Activated CD8-positive, alpha-beta memory T cell treated with anti-CD3 and anti-CD28 coated beads, Interleukin-2, amount 10 ng/mL, durations not matched to agents 7 days and 5 days (primary cell): ENCODE measurements at regions not wholly inside any gene's neighbourhood (a gene's known extent, or its start where the extent isn't known, plus 50 kb on each side); places are given as distances from the start of the nearest gene placed in this dataset.

Source experiments
- ATAC-seq: fragments of 150-1000 bp; cut with Tn5 transposase; one replicate; pipeline ENCODE4 v1.10.0; 2021; ENCODE audit warnings: moderate library complexity
- CTCF ChIA-PET: fragments of 350-600 bp; sonication (Branson Sonifier 250); formaldehyde crosslinking; loops from one replicate; lab custom pipeline; 2021; ENCODE audit warnings: antibody characterized with exemption; lab: Charles Lee
- DNase-seq: peaks from one replicate; pipeline ENCODE4 v3.0.0-alpha.2; 2020
- H3K27ac Mint-ChIP-seq: one replicate; pipeline ENCODE4 v1.8.0; 2021; ENCODE audit warnings: mild to moderate bottlenecking, mixed read lengths
- H3K27me3 Mint-ChIP-seq: one replicate; pipeline ENCODE4 v1.8.0; 2021; ENCODE audit warnings: mixed read lengths
- H3K36me3 Mint-ChIP-seq: one replicate; pipeline ENCODE4 v1.8.0; 2021; ENCODE audit warnings: mild to moderate bottlenecking, mixed read lengths
- H3K4me1 Mint-ChIP-seq: one replicate; pipeline ENCODE4 v1.8.0; 2021; ENCODE audit warnings: mixed read lengths
- H3K4me3 Mint-ChIP-seq: one replicate; pipeline ENCODE4 v1.8.0; 2021; ENCODE audit warnings: mild to moderate bottlenecking, moderate library complexity, mixed read lengths
- H3K9me3 Mint-ChIP-seq: one replicate; pipeline ENCODE4 v1.8.0; 2022; ENCODE audit warnings: low read depth, mixed read lengths

DNA sequence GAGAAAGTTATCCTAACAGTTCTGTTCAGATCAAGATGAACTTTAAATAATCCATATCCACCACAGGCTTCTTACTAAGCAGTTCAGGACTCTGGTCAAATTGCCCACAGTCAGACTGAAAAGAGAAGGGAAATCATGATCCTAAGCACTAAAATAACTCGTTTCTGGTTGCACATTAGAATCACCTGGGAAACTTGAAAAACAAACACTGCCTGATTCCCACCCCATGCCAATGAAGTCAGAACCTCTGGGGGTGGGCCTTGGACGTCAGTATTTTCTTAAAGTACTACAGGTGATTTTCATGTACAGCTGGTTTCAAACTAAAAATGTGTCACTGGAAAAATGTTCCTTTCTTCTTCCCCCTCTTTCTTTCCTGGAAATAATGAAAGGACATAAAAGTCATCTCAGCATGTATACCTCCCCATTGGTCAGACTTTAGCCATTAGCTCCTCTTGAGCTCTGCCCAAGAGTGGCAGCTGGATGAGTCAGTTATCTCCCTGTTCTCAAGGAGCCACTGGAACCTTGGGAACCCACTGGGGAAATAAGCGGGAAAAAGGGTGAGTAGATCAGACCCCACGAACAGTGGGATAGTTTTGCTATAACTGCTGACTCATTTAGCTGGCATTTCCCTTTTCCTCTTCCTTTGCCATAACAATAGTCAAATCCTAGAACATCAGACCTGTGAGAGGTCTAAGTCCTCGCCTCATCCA is 75.3 kb upstream of the IL6 start:
- no peak overlapping the region for H3K4me3 Mint-ChIP-seq

DNA sequence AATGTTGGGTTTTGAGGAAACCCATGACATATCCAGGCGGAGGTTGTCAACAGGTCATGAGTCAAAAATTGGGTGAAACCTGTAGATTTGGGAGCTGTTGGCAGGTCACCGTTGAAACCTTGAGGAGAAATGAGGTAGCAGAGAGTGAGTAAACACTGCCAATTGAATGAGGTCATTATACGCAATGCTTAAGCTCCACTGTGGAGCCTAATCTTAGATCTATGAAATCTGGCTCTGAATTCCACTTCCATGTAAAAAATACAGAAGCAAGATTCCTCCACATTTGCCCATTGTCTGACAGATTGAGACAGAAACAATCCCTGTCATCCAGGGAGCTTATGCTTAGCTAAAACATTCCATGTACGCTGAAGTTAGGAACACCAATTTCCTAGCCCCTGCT is 76.0 kb upstream of the IL6 start:
- ATAC-seq (no peak), DNase-seq (no peak)
- CTCF ChIA-PET = no interaction called here
- Mint-ChIP-seq H3K4me1 (no peaks in the 10 kb centered on the region), H3K27ac (no peak overlapping the region), H3K27me3 (peaks cover 66% of the 10 kb centered on the region), H3K9me3 (peaks cover 14% of the 10 kb centered on the region), H3K4me3 (no peak overlapping the region), H3K36me3 (peaks cover 14% of the 10 kb centered on the region)

More for the DNA sequence above, 75.3 kb upstream of the IL6 start:
- peaks cover 14% of the 10 kb centered on the region for H3K9me3 Mint-ChIP-seq
- H3K27ac Mint-ChIP-seq = no peak overlapping the region
- ATAC-seq = no peak
- no peaks in the 10 kb centered on the region for H3K4me1 Mint-ChIP-seq
- H3K36me3 Mint-ChIP-seq = peaks cover 14% of the 10 kb centered on the region
- H3K27me3 Mint-ChIP-seq = peaks cover 63% of the 10 kb centered on the region
- CTCF ChIA-PET = no interaction called here
- no peak for DNase-seq

- H3K36me3 Mint-ChIP-seq = peaks cover 18% of the 10 kb centered on the region
- CTCF ChIA-PET = interaction anchor here (1.1 kb wide), 1 partner anchor 79 kb away, joined by 3 read pairs; no protein-coding TSS in a partner anchor
- H3K27me3 Mint-ChIP-seq = peaks cover 63% of the 10 kb centered on the region
- ATAC-seq (no peak), DNase-seq (no peak)
- no peak overlapping the region for H3K27ac Mint-ChIP-seq
- H3K4me1 Mint-ChIP-seq = no peaks in the 10 kb centered on the region
- no peak overlapping the region for H3K4me3 Mint-ChIP-seq
- peaks cover 20% of the 10 kb centered on the region for H3K9me3 Mint-ChIP-seq
Measured at GRCh38 chr7:22649686-22650085, 77.3 kb upstream of the IL6 start.

GRCh38 chr7:22647451-22648257 is 79.3 kb upstream of the IL6 start:
- H3K27ac Mint-ChIP-seq = no peak overlapping the region
- H3K4me1 Mint-ChIP-seq = no peaks in the 10 kb centered on the region
- peaks cover 28% of the 10 kb centered on the region for H3K9me3 Mint-ChIP-seq
- CTCF ChIA-PET = no interaction called here
- ATAC-seq (no peak), DNase-seq (no peak)
- H3K36me3 Mint-ChIP-seq = peaks cover 28% of the 10 kb centered on the region
- peaks cover 60% of the 10 kb centered on the region for H3K27me3 Mint-ChIP-seq
- H3K4me3 Mint-ChIP-seq = no peak overlapping the region

DNA sequence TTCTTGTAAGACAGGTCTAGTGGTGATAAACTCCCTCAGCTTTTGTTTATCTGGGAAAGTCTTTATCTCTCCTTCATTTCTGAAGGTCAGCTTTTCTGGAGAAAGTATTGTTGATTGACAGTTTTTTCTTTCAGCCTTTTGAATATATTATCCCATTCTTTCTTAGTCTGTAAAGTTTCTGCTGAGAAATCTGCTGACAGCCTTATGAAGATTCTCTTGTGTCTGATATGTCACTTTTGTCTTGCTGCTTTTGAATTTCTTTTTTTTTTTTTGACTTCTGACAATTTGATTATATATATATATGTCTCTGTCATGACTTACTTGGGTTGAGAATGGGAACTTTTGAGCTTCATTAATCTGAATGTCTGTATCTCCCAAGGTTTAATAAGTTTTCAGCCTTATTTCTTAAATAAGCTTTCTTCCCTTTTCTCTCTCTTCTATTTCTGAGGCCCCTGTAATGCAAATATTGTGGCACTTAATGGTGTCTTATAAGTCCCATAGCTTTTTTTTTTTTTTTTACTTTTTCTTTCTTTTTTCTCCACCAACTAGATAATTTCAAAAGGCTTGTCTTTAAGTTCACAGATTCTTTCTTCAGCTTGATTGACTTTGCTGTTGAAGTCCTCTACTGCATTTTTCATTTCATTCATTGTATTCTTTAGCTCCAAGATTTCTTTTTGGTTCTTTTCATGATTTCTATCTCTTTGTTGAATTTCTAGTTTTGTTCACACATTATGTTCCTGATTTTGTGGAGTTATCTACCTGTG is 81.4 kb upstream of the IL6 start:
- Mint-ChIP-seq H3K4me1 (peaks cover 8% of the 10 kb centered on the region), H3K36me3 (peaks cover 37% of the 10 kb centered on the region), H3K27ac (no peak overlapping the region), H3K27me3 (peaks cover 63% of the 10 kb centered on the region), H3K4me3 (no peak overlapping the region), H3K9me3 (peaks cover 36% of the 10 kb centered on the region)
- DNase-seq (no peak), ATAC-seq (no peak)
- CTCF ChIA-PET = no interaction called here

GRCh38 chr7:22642454-22642853 is 84.5 kb upstream of the IL6 start:
- ATAC-seq = no peak
- H3K9me3 Mint-ChIP-seq = peaks cover 31% of the 10 kb centered on the region
- peaks cover 19% of the 10 kb centered on the region for H3K4me1 Mint-ChIP-seq
- H3K27me3 Mint-ChIP-seq = peaks cover 60% of the 10 kb centered on the region
- H3K4me3 Mint-ChIP-seq = no peak overlapping the region
- DNase-seq = no peak
- H3K36me3 Mint-ChIP-seq = peaks cover 37% of the 10 kb centered on the region
- H3K27ac Mint-ChIP-seq = no peak overlapping the region
- CTCF ChIA-PET = no interaction called here

GRCh38 chr7:22640269-22640668 is 86.7 kb upstream of the IL6 start:
- peaks cover 34% of the 10 kb centered on the region for H3K36me3 Mint-ChIP-seq
- peaks cover 23% of the 10 kb centered on the region for H3K9me3 Mint-ChIP-seq
- H3K4me3 Mint-ChIP-seq = no peak overlapping the region
- peaks cover 19% of the 10 kb centered on the region for H3K4me1 Mint-ChIP-seq
- peaks cover 57% of the 10 kb centered on the region for H3K27me3 Mint-ChIP-seq
- H3K27ac Mint-ChIP-seq = no peak overlapping the region
- ATAC-seq = peak; percentile 70
- peak; percentile 74 for DNase-seq
- CTCF ChIA-PET = interaction anchor here (1.1 to 1.6 kb wide), 3 partner anchors 9 to 86 kb away, joined by 3 to 4 read pairs (median 3); no protein-coding TSS in a partner anchor

DNA sequence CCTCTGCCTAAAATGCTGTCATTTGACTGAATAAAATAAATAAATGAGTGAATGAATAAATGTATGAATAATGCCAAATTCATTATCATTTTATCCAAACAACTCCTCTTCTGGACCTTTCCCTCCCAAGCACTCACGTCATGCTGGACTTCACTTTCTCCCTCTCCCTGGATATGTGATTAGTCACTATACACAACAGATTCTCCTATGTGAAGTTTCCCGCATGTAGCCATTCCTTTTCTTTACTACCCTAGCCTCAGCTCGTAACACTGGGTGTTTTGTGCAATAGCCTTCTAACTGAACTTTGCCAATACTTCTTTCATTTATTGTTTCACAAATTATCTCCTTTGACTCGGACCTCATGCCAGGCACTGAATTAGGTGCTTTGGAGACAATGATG is 87.6 kb upstream of the IL6 start:
- DNase-seq (no peak), ATAC-seq (no peak)
- H3K9me3 Mint-ChIP-seq = peaks cover 23% of the 10 kb centered on the region
- H3K4me1 Mint-ChIP-seq = peaks cover 19% of the 10 kb centered on the region
- H3K27me3 Mint-ChIP-seq = peaks cover 66% of the 10 kb centered on the region
- CTCF ChIA-PET = interaction anchor here (1.1 to 1.6 kb wide), 4 partner anchors 9 to 88 kb away, joined by 3 to 4 read pairs (median 3); partner anchors contain the start of gene IL6
- no peak overlapping the region for H3K27ac Mint-ChIP-seq
- H3K4me3 Mint-ChIP-seq = no peak overlapping the region
- H3K36me3 Mint-ChIP-seq = peaks cover 33% of the 10 kb centered on the region

DNA sequence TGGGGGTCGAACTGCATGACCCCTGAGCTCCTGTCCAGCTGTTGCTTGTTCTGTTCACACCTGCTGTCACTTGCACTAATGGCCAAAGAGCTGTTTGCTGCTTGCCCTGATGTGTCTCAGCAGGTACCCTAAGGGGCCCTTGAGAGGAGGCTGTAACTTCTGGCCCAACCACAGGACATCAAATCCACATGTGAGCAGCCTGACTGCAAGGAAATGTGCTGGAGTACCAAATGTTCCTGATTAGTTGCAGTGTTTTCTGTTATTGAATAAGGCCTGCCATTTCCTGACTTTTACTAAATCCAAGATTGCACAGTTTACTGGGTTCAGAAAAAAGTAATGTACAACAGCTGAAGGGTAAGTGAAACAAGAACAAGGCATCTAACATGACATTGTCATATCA is 91.7 kb upstream of the IL6 start:
- DNase-seq (no peak), ATAC-seq (no peak)
- no peak overlapping the region for H3K4me3 Mint-ChIP-seq
- H3K27ac Mint-ChIP-seq = no peak overlapping the region
- peaks cover 7% of the 10 kb centered on the region for H3K9me3 Mint-ChIP-seq
- CTCF ChIA-PET = no interaction called here
- peaks cover 71% of the 10 kb centered on the region for H3K27me3 Mint-ChIP-seq
- H3K4me1 Mint-ChIP-seq = peaks cover 10% of the 10 kb centered on the region
- peaks cover 14% of the 10 kb centered on the region for H3K36me3 Mint-ChIP-seq

DNA sequence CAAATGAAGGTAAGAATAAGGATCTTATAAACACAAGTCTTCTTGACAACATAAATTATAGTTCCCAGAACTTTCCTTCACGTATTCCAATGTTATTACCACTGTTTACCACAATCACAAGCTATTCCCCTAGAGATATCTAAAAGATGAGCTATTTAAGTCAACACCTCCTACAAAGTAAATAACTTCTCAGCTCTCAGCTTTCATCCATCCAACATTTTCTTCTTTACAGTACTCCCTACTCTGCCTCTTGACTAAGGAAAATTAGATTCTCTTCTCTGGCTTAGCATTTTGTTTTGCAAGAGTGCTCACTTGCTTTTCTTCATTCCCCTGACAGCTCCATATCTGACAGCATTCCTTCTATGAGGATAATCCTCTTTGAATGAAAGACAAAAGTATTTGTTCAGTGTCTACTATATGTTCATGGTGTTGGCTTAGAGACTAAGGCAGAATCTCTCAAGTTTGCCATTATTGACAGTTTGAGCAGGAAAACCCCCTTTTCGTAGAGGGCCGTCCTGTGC is 93.0 kb upstream of the IL6 start:
- peaks cover 75% of the 10 kb centered on the region for H3K27me3 Mint-ChIP-seq
- CTCF ChIA-PET = no interaction called here
- no peak overlapping the region for H3K4me3 Mint-ChIP-seq
- ATAC-seq (no peak), DNase-seq (no peak)
- H3K27ac Mint-ChIP-seq = no peak overlapping the region
- H3K9me3 Mint-ChIP-seq = peaks cover 2% of the 10 kb centered on the region
- H3K36me3 Mint-ChIP-seq = peaks cover 7% of the 10 kb centered on the region
- H3K4me1 Mint-ChIP-seq = no peaks in the 10 kb centered on the region

DNA sequence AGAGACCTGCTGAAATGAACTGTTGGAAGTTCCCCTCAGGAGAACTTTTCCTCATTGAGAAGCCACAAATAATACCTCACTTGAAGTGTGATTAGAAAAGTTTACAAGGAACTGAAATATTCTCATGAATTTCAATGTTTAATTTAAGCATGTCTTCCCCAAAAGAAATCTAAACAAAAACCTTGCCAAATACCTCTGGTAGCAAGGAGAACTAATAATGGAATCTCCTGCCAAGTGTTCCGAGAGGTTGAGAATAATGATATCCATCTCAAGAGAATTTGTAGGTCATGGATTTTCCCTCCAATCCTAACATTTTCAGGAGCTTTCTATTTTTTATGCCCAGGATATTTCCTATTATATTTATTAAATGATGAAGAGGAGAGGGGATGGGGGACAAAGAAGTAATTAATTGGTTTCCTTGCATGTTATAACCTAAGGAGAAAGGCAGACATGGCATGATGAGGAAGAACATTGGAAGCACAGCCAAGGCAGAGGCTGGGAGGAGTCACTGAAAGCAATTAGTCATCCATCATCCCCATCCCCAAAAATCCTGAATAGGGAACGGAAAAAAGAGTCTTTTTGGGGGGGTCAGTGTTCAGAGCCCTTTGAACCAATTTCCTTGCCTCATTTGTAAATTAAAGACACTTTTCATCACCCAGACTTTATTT is 93.6 kb upstream of the IL6 start:
- Mint-ChIP-seq H3K4me1 (no peaks in the 10 kb centered on the region), H3K9me3 (peaks cover 2% of the 10 kb centered on the region), H3K36me3 (peaks cover 5% of the 10 kb centered on the region), H3K27me3 (peaks cover 79% of the 10 kb centered on the region), H3K27ac (no peak overlapping the region), H3K4me3 (no peak overlapping the region)
- CTCF ChIA-PET = no interaction called here
- no peak for DNase-seq
- ATAC-seq = no peak

DNA sequence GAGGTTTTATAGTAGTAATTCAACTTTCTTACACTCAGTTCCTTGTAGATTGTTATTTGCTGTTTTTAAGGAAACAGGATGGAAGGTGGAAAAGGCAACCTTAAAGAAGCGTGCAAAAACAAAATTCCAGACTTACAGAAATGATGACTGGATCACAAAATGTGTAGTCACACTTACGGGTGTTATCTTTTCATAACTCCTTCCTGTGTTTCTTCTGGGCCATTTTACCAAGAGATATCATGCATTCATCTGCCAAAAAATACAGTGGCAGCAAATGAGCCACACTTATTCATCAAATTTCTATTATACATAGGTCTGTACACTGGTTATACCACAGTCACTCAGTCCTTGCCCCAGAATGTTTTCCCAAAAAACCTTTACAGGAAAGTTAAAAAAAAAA is 94.3 kb upstream of the IL6 start:
- no peak for ATAC-seq
- no peak for DNase-seq
- Mint-ChIP-seq H3K27me3 (peaks cover 78% of the 10 kb centered on the region), H3K27ac (no peak overlapping the region), H3K4me3 (no peak overlapping the region), H3K4me1 (no peaks in the 10 kb centered on the region), H3K9me3 (peaks cover under 1% of the 10 kb centered on the region), H3K36me3 (peaks cover 4% of the 10 kb centered on the region)
- CTCF ChIA-PET = no interaction called here

- CTCF ChIA-PET = interaction anchor here (1.6 kb wide), 1 partner anchor 8 kb away, joined by 3 read pairs; no protein-coding TSS in a partner anchor
- Mint-ChIP-seq H3K27ac (no peak overlapping the region), H3K4me3 (no peak overlapping the region), H3K36me3 (peaks cover 3% of the 10 kb centered on the region), H3K27me3 (peaks cover 83% of the 10 kb centered on the region), H3K9me3 (no peaks in the 10 kb centered on the region), H3K4me1 (no peaks in the 10 kb centered on the region)
- DNase-seq (no peak), ATAC-seq (no peak)
Measured at GRCh38 chr7:22631730-22632129, 95.3 kb upstream of the IL6 start.
